HG03045 (cell line): ENCODE measurements at regions not wholly inside any gene's neighbourhood (a gene's known extent, or its start where the extent isn't known, plus 50 kb on each side); places are given as distances from the start of the nearest gene placed in this dataset.
"Not testable (repeated sequence)": the region's sequence is repeated elsewhere in the genome, so short reads cannot be mapped to it uniquely, and the experiment has no call there.

Experiments
- ATAC-seq: cut with Tn5 transposase; IDR thresholded peaks from one replicate; pipeline ENCODE4 v1.9.1; 2021; ENCODE audit warnings: mild to moderate bottlenecking, moderate library complexity; ENCODE audit not compliant: unreplicated experiment

DNA sequence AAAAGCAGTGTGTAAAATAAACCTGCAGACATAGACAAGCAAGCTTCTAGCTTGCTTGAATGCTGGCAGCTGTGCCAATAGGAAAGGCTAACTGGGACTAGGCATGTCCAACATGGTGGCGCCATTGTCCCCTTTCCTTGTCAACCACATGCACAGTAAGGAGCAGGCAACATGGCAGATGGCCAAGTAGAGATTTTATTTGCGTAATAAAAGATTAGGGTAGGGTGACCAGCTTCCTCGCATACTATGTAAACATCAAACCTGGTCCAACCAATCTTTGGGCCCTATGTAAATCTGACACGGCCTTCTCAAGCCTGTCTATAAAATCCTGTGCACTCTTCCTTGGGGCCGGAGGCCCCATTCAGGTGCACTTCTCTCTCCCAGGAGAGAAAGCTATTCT lies 575.4 kb upstream of the GOLIM4 start:
- no peak for ATAC-seq

DNA sequence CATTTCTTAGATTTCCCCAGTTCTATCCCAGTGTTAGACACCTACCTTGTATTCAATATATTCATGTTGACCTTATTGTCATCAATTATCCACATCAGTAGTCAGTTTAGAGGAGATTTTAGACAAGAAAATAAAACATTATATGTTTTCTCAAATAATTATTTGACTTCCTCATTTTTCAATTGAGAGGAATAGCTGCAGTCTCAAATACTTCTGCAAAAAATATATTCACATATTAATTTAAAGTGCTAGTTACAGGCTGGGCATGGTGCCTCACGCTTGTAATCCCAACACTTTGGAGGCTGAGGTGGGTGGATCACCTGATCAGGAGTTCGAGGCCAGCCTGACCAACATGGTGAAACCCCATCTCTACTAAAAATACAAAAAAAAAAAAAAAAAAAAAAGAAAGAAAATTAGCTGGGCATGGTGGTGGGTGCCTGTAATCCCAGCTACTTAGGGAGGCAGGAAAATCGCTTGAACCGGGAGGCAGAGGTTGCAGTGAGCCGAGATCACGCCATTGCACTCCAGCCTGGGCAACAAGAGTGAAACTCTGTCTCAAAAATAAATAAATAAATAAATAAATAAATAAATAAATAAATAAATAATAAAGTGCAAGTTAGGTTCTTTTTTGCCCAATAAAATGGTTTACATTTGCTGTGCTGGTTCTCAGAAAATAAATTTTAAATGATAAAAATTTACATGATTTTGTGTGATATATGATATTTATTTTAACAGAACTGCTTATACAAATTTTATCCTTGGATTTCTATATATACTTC lies 565.3 kb upstream of the GOLIM4 start:
- ATAC-seq, result not testable (repeated sequence)

DNA sequence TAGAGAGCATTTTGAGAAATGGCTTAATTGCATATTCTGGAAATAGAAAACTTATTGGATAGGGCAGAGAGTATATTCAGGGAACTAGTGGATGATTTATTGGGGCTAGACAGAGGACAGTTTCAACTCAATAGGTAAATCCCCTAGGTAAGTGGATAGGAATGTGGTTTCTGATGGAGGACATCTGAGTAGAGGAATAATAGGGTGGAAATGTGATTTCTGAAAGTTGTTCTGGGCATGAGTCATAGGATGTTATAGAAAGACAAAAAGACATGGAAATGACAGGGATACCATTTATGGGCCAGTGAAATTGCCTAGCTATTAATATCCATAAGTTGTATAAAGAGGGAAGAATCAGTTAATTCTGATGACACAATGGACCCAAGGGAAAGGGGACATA lies 563.3 kb upstream of the GOLIM4 start:
- ATAC-seq, result no peak

DNA sequence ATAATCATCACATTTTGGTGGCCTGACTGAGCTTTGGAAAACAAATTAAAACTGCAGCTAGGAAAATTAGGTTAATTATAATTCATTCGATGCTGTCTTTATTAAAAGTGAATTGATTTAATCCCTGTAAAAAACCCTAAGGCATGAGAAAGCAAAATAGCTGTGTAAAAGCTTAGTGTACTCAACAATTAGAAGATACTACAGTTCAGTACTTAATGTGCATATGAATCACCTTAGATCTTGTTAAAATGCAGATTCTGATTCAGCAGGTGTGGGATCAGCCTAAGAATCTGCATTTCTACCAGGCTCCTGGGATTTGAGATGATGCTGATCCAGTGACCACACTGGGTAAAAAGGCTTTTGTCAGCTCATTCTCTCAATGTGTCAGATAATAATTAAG lies 559.9 kb upstream of the GOLIM4 start:
- ATAC-seq, result no peak

GRCh38 chr3:168654700-168655099 lies 559.0 kb upstream of the GOLIM4 start:
- ATAC-seq, result no peak

DNA sequence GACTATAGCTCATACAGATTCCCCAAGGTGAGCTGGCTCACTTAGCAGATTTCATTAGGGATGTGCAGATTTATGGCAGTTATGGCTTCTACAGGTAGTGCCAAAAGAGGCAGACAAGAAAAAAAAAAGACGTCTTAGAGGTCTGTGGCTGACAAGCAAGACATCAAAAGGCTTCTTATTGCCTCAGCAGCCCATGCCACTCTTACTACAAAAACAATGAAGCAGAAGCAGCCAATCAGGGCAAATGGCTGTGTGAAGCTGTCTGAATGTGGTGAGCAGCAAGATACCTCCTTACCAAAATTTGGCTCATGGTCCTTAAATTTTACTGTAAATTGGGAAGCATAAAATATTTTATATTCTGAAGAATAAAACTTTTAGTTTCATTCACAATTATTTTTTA lies 557.5 kb upstream of the GOLIM4 start:
- ATAC-seq, result no peak

GRCh38 chr3:168648321-168648720 lies 552.6 kb upstream of the GOLIM4 start:
- ATAC-seq, result no peak

DNA sequence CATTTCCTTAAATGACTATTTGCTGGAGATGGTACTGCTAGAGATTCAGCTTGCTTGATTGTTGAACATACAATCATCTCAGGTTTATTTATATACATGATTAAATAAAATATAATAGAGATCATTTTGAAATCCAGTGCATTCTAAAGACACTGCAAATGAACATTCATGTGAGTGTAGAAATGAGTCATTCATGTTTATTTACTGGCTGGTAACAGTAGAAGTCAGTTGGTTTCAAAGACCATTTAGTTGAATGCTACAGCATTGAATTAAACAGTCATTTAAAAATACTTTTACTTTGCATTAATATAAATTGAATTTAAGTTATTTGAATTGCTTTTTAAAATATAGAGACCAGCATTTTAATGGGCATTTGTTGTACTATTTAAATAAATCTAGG lies 551.9 kb upstream of the GOLIM4 start:
- no peak for ATAC-seq

- no peak for ATAC-seq
Observed at GRCh38 chr3:168645180-168645579, 549.5 kb upstream of the GOLIM4 start.

GRCh38 chr3:168628549-168628948 lies 532.8 kb upstream of the GOLIM4 start:
- no peak for ATAC-seq

DNA sequence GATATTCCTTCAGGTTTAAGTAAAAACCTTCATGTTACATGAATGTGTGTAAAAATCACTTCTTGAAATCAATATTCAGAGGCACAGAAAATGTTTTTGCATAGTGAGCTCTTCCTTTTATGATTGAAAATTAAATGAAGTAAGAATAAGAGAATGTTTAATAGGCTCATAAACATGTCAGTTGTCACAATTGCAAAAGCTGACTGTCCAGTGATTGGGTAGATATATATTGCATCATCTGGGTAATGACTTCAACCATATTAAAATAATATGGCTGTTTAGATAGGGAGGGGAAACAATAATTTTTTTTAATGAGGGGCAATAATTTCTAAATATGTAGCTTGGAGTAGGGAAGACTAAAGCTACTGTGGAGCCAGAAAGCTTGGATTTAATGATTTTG lies 529.8 kb upstream of the GOLIM4 start:
- no peak for ATAC-seq

- ATAC-seq, result no peak
Observed at GRCh38 chr3:168624892-168625448, 529.2 kb upstream of the GOLIM4 start.

DNA sequence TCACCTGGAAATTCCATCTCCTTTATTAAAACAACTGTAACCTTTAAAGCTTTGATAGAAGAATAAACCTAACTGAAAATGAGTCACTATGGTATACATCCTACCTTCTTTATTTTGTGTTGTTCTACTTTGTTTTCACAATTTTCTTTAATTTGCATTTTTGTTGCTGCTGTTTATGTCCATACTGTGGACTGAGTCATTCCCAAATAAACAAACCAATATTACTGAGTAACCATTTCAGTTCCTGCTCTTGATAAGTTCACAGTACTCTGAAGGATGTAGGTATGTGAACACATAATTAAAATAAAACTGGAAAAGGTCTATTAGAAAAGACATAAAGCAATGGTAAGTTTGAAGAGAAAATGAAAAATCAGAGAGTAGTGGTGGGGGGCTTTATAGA lies 528.5 kb upstream of the GOLIM4 start:
- ATAC-seq, result no peak

DNA sequence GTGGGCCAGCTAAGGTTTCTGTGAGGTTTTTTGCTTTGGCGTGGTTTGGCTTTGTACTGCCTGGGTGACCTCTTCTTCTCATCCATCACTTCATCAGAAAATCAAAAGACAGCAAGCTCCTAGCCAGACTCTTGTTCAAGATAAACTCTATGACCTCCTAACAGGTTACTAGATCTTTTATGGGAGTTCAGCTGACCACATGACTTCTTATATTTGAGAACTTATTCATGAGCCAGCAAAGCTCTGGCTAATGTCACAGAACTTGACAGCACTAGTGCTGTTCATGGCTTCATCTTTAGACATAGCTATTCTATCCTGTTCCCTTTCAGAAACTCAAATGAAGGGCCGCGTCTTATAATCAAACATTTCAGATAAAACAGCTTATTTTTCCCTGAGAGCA lies 527.1 kb upstream of the GOLIM4 start:
- no peak for ATAC-seq

- ATAC-seq, result no peak
Observed at GRCh38 chr3:168620854-168621253, 525.1 kb upstream of the GOLIM4 start.

DNA sequence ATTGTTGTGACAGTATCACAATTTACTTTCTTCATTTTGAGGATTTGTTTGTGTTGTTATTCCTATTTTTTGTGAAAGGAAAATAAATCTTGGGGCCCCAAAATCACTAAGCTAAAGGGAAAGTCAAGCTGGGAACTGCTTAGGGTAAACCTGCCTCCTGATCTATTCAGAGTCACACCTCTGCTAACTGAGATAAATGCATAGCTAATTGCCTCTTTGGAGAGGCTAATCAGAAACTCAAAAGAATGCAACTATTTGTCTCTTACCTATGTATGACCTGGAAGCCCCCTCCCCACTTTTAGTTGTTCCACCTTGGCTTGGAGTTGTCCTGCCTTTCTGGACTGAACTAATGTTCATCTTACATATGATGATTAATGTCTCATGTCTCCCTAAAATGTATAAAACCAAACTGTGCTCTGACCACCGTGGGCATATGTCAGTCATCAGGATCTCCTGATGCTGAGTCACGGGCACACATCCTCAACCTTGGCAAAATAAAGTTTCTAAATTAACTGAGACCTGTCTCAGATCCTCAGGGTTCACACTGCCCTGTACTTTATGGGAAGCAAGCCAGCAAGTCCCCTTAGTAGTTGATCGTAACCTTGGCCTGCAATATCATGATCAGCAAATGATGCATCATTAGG lies 523.2 kb upstream of the GOLIM4 start:
- no peak for ATAC-seq

- ATAC-seq, result no peak
Observed at GRCh38 chr3:168617658-168618057, 521.9 kb upstream of the GOLIM4 start.

DNA sequence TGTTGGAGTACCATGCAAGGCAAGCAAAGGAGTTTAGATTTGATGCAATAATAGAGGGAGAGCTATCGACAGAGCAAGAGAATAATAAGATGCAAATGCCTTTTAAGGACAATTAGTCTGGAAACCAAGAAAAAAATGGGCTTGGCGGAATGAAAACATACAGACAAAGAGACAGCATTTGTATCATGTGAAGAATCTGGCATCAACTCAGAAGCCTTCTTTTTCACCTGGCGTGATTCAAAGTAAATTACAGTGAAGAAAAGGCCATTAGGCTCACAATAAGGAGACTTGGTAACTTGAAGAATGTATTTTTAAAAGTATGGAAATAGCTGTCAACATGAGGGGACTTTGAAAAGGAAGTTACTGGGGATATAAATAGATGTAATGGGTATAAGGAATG lies 521.2 kb upstream of the GOLIM4 start:
- no peak for ATAC-seq

DNA sequence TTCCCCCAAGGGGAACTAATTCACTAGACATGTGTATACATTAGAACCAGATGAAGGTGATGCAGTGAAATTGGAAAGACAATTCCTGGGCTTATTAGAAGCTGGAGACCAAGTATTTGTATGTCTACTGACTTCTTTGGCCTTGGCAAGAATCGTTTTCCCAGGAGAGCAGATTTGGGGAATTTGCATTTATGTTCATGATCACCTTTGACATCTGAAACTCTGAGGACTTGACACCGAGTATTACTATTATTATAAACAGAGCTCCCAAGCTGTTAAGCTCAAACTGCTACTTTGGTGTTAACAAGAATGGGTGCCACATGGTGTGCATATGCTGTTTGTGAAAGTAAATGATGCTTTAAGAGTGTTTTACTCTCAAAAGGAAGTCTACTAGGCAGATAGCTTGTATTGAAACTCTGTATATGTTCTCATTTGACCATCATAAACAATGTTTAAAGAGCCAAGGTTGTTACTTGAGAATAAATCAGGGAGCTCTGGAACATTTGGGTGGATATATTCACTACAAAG lies 519.8 kb upstream of the GOLIM4 start:
- no peak for ATAC-seq

GRCh38 chr3:168613151-168613550 lies 517.4 kb upstream of the GOLIM4 start:
- no peak for ATAC-seq

DNA sequence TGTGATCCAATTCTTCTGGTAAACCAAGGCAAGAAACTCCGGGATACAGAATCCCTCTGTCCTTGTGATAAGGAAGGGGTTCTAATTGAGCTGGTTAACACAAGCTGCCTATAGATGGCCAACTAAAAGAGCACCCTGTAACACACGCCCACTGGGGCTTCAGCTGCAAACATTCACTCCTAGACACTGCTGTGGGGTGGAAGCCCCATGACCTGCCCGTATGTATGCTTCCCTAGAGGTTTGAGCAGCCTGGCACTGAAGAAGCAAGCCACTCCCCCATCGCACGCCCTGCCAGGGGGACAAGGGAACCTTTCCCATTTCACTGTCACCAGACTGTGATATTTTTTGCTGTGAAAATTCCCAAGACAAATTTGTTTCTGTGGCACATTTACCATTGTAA lies 516.9 kb upstream of the GOLIM4 start:
- no peak for ATAC-seq

- ATAC-seq, result no peak
Observed at GRCh38 chr3:168611826-168612225, 516.1 kb upstream of the GOLIM4 start.
